Activated naive CD4-positive, alpha-beta T cell treated with anti-CD3 and anti-CD28 coated beads, Interleukin-2, amount 50 U/mL, for 16 hours (primary cell): ENCODE measurements at regions not wholly inside any gene's neighbourhood (a gene's known extent, or its start where the extent isn't known, plus 50 kb on each side); places are given as distances from the start of the nearest gene placed in this dataset.

ENCODE experiments used
- DNase-seq: peaks from one replicate; pipeline ENCODE4 v3.0.0-alpha.2; 2020

DNA sequence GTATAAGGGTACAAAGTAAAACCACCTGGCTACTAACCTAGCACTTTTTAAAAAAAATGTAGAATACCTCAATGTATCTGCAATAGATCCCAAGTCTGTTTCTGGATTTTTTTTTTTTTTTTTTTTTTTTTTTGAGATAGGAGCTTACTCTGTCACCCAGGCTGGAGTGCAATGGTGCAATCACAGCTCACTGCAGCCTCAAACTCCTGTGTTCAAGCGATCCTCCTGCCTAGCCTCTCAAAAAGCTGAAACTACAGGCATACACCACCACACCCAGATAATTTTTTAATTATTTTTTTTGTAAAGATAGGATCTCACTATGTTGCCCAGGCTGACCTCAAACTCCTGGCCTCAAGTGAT is 537.5 kb upstream of the CAMK1G start:
- no peak for DNase-seq

DNA sequence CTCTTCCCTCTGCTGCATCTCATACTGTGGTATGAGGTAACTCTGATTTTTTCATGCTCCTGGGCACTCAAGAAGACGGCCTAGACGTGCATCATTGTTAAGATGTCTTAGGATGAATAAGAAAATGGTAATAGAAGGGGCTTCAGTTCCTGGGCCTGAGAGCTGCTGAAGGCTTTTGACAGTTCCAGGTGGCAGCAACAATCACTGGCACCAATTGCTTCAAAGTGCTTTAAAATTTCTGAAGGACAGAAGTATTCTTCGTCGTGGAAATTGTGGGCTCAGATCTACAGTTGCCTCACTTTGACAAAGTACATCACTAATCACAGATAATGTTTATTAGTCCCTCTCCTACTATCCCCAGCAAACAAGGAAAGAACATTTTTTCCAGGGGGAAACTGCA is 536.6 kb upstream of the CAMK1G start:
- no peak for DNase-seq

GRCh38 chr1:209048941-209049669 is 534.4 kb upstream of the CAMK1G start:
- no peak for DNase-seq

DNA sequence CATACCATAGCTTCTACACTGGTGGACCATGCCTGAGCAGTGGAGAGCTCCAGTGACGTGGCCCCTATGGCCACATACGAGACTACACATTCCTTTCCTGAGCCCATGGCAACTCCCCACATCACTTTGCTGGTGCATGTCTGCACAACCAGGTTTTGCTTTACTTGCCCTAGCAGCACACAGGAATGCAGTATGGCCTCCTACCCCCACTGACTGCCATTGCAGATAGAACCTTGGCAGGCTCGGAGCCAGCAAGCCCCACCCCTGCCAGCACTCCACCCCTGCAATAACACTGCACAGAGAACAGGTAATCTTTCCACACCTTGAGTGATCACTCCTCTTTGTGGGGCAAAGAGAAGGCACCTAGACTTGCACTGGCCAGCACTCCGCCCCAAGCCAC is 531.9 kb upstream of the CAMK1G start:
- no peak for DNase-seq

DNA sequence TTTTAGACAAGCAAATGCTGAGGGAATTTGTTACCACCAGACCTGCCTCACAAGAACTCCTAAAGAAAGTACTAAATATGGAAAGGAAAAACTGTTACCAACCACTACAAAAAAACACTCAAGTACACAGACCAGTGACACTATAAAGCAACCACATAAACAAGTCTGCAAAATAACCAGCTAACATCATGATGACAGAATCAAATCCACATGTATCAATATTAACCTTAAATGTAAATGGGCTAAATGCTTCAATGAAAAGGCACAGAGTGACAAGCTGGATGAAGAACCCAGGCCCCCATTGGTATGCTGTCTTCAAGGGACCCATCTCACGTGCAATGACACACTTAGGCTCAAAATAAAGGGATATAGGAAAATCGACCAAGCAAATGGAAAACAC is 529.9 kb upstream of the CAMK1G start:
- DNase-seq = no peak

DNA sequence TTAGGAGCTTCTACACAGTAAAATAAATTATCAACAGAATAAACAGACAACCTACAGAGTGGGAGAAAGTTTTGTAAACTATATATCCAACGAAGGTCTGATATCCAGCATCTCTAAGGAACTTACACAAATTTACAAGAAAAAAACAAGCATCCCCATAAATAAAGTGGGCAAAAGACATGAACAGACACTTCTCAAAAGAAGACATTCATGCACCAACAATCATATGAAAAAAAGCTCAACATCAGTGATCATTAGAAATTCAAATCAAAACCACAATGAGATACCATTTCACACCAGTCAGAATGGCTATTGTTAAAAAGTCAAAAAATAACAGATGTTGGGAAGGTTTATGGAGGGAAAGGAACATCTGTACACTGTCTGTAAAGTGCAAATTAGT is 526.4 kb upstream of the CAMK1G start:
- DNase-seq = no peak

DNA sequence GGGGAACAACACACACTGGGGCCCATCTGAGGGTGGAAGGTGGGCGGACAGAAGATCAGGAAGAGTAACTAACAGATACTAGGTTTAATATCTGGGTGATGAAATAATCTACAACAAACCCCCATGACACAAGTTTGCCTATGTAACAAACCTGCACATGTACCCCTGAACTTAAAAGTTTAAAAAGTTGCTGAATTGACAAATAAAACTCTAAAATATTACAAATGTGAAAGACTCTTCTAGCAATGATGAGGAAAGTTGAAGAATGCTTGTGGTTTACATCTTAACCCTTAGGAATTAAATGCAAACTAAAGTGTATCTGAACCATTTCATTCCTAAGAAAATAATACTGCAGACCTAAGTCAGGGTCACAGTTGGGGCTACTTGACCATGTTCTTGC is 525.6 kb upstream of the CAMK1G start:
- no peak for DNase-seq

GRCh38 chr1:209059376-209059775 is 524.1 kb upstream of the CAMK1G start:
- DNase-seq = no peak

DNA sequence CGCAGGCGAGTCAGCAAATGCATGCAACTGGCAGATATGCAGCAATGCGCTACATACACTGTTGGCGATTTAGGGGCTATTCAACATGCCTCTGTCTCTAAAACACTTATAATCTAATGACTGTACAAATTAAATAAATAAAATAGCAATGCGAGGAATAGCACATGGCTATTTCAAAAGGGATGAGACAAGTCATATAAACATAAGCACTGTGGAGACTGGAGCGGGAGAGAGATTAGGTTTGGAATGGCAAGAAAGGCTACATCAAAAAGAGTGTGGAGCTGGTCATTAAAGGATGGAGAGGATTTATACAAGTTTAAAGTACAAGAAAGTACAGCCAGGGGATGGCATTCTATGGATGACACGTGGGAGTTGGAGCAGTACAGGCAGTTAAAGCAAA is 523.5 kb upstream of the CAMK1G start:
- no peak for DNase-seq

DNA sequence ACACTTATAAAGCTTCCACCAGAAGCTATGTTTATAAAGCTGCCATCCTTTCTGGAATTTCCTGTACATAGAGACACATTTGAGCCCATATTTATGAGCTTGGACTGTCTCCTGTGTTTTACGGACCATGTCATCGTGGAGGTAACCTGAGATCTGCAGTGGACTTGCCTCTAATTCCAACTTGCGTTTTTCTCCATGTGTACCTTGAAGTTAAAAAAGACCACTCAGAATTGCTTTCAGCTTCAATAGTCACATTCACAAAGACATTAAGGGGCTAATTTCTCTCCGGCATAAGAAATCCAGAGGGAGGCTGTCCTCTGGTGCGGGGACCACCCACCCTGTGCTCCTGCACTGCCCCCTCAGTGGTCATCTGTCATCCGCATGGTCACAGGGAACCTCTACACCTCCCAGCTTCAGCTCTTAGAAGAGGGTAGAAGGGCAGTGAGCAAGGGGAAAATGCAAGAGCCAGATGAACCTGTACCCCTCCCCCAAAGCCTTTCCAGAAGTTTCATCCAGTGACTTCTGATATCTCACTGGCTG is 521.4 kb upstream of the CAMK1G start:
- no peak for DNase-seq

GRCh38 chr1:209062863-209063262 is 520.7 kb upstream of the CAMK1G start:
- DNase-seq = no peak

DNA sequence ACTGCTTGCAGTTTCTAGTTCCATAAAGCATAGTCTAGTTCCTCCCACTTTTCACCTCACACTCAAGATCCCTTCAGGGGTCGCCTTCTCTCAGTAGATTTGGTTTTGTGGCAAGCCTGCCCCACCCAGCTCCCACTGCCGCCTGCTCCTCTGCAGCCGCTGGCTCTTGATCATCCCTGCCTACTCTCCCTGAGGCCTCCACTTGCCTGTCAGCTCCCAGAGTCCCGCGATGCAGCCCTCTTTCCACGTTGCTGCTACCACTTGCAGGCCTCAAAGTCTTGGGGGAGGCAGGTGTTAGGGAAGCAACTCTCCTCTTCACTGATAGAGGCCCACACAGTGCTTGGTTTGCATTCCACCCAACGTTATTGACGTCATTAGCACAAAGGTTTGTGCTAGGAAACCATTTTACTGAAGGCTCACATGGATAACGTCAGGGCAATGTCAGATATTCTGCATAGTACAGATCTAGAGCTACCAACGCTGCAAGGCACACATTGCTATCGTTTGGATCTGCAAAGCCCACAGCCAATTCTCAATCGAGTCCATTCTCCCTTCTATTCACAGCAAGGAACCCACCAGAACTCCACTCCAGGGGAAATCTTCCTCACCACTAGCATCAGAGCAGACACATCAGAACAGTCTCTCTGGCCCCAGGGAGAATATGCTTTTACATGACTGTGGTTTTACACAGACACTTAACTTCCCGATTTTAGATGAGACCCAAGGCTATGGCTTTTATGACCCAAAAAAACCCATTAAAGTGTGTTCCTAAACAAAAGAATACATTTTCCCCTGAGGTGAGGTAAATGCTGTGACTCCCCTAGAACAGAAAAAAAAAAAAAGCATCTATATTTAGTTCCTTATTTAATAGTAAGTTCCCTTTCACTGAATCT is 519.5 kb upstream of the CAMK1G start:
- DNase-seq = no peak

- no peak for DNase-seq
These were observed 518.4 kb upstream of the CAMK1G start for GRCh38 chr1:209064850-209065706.

DNA sequence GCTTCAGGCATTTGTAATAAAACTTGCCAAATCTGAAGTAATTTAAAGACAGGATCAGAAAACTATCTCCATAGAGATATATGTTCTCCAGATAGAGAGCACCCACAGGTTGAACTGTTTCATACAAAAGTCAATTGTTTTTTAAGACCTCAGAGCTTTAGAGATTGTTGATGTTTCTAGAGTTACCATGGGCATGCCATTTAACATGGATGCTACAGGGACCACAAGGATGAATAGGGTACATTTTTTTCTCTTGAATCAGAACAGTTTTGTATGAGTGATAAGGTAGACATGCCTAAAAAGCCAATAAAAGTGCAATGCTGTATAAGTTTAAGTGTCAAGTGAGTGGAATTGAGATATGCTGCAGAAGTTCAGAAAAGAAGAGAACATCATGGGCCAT is 511.0 kb upstream of the CAMK1G start:
- no peak for DNase-seq

GRCh38 chr1:209073879-209074278 is 509.6 kb upstream of the CAMK1G start:
- DNase-seq = no peak

GRCh38 chr1:209074575-209075250 is 508.8 kb upstream of the CAMK1G start:
- no peak for DNase-seq

- no peak for DNase-seq
These were observed 506.8 kb upstream of the CAMK1G start for GRCh38 chr1:209076688-209077087.

GRCh38 chr1:209080170-209080781 is 503.2 kb upstream of the CAMK1G start:
- no peak for DNase-seq

GRCh38 chr1:209086486-209087192 is 496.9 kb upstream of the CAMK1G start:
- DNase-seq = no peak

GRCh38 chr1:209094384-209094783 is 489.1 kb upstream of the CAMK1G start:
- no peak for DNase-seq
